HG03342 (cell line): ENCODE measurements at regions not wholly inside any gene's neighbourhood (a gene's known extent, or its start where the extent isn't known, plus 50 kb on each side); places are given as distances from the start of the nearest gene placed in this dataset.
"Not testable (repeated sequence)": the region's sequence is repeated elsewhere in the genome, so short reads cannot be mapped to it uniquely, and the experiment has no call there.

Experiments
- ATAC-seq: cut with Tn5 transposase; IDR thresholded peaks from one replicate; pipeline ENCODE4 v1.9.1; 2021; ENCODE audit warnings: mild to moderate bottlenecking, moderate library complexity; ENCODE audit not compliant: unreplicated experiment

- no peak for ATAC-seq
Observed at GRCh38 chr16:77060614-77061013, 130.4 kb upstream of the MON1B start.

- ATAC-seq: no peak
Observed at GRCh38 chr16:77062878-77063675, 127.9 kb upstream of the MON1B start.

DNA sequence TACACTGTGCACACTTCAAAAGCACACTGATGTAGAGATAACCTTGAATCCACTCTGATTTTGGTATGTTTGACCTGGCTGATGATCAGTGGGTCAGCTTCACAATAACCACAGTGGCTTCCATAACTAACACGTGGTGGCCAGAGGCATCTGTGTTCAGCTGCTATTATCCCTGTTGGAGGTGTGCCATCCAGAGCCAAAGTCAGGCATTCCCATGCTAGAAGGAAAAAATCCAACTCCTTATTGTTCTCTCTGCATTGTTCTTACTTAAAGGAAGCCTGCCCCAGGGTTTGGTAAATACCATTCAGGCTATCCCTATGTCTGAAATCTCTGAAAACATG is 127.3 kb upstream of the MON1B start:
- ATAC-seq: no peak

GRCh38 chr16:77064037-77064436 is 127.0 kb upstream of the MON1B start:
- no peak for ATAC-seq

DNA sequence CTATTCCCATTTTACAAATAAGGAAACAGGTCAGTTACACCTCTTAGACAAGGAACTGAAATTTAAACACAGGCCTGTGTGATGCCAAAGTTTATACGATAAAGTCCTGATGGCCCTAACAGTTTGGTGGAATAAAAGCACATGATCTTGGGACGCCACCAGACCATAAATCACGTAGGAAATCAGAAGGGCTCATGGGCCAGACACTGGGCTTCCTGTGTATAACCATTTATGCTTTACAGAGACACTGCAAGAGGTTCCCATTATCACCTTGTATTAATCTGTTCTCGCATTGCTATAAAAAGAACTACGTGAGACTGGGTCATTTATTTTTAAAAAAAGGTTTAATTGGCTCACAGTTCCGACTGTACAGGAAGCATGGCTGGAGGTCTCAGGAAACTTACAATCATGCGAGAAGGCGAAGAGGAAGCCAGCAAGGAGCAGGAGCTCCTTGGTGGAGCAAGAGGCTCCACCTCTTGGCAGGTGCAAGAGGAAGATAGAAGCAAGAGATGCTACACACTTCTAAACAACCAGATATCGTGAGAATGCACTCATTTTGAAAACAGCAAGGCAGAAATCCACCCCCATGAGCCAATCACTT is 124.0 kb upstream of the MON1B start:
- no peak for ATAC-seq

GRCh38 chr16:77067900-77068299 is 123.1 kb upstream of the MON1B start:
- ATAC-seq: no peak

- ATAC-seq: no peak
Observed at GRCh38 chr16:77068402-77068801, 122.6 kb upstream of the MON1B start.

- no peak for ATAC-seq
Observed at GRCh38 chr16:77069929-77070328, 121.1 kb upstream of the MON1B start.

DNA sequence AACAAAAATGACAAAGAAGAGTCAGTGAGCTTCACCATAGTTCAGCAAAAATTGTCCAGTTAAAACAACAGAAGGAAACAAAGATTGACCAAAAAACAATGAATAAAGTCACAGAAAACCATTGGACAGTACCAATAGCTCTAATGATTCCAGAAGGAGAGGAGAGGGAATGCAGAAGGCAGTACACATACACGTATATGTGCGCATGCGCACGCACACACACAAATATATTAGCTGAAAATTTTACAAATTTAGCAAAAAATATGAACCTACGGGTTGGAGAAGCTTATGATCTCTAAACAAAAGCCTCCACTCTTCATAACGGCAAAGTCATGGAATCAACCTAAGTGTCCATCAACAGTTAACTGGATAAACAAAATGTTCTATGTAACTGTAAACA is 120.3 kb upstream of the MON1B start:
- no peak for ATAC-seq

- no peak for ATAC-seq
Observed at GRCh38 chr16:77076839-77077238, 114.2 kb upstream of the MON1B start.

- ATAC-seq: no peak
Observed at GRCh38 chr16:77077256-77077922, 113.6 kb upstream of the MON1B start.

GRCh38 chr16:77085981-77086380 is 105.0 kb upstream of the MON1B start:
- no peak for ATAC-seq

- no peak for ATAC-seq
Observed at GRCh38 chr16:77090062-77090461, 100.9 kb upstream of the MON1B start.

GRCh38 chr16:77093309-77093708 is 97.7 kb upstream of the MON1B start:
- ATAC-seq: no peak

DNA sequence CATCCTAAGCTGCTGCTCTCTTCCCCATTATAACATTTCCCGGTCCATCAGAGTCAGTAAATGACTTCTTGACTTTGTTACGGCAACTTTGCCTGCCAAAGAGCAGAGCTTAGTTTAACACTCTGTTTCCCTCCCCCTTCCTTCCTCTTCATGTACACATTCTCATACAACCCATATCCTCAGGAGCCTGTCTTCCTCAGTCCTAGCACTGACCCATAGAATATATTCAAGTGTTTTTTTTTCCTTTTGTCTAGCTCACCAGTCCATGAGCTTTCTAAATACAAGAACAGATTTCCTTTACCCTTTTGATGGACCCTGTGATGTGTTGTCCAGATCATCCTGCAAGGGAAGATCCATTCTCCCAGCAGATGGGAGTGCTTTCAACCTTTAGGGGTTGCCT is 97.0 kb upstream of the MON1B start:
- no peak for ATAC-seq

- no peak for ATAC-seq
Observed at GRCh38 chr16:77111056-77111565, 79.9 kb upstream of the MON1B start.

- ATAC-seq: no peak
Observed at GRCh38 chr16:77112746-77113145, 78.2 kb upstream of the MON1B start.

DNA sequence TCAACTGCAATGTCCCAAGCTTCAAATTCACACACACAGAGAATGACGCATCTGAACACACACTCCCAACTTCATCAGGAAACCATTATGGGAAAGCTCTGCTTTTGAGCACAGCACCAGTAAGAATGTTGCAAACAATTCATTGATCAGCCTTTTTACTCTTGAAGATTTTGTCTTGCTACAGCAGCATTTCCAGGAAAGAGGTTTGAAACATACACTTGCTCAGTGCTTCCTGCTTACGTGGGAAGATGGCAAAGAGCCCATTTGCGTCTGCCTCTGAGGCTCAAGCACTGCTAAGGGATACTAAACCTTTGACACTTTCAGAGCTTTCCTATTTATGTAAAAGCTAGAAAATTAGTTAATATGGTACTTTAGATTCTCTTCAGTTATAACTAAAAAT is 77.2 kb upstream of the MON1B start:
- ATAC-seq: no peak

DNA sequence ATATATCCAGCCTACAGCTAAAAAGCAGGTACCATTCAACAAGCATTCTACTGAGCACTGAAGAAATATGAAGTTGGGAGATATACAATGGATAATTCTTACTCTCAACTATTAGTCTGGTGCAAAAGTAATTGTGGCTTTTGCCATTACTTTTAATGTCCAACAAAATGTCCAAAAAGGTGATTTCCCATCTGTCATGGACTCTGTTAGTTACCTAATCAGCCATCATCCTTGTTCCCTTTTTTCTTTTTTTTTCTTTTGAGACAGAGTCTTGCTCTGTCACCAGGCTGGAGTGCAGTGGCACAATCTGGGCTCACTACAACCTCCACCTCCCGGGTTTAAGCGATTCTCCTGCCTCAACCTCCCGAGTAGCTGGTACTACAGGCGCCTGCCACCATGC is 76.6 kb upstream of the MON1B start:
- ATAC-seq: not testable (repeated sequence)

DNA sequence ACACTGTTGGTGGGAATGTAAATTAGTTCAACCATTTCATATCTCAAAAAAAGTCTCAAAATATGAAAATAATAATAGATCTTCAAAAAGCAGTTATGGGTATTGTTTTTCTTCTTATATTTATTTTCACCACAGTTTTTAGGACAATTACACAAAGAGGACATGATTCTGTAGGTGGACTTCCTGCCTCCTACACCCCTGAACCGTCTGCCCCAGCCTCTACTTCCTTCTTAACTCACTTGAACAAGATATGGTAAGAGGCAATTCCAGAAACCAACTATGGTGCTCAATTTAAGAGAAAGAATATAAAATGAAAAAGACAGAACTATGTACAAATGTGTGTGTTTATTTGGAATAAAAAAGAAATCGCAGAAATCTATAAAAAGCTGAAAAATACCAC is 74.1 kb upstream of the MON1B start:
- ATAC-seq: no peak

DNA sequence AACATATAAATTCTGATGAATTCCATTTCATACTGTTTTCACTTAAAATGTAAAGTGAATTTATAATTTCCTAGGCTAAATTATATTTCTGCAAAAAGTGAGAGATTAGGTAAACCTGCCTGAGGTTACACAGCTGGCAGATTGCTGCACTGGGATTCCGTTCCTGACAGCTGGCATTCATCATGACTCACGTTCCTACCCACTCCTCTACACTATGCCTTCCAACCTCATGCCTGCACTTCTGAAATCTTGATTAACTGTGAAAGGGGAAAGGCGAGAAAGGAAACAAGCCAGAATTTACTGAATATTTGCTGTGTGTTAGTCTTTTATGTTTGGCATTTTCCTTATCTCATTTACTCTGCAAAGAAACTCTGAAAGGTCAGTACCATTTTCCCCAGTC is 73.3 kb upstream of the MON1B start:
- no peak for ATAC-seq

GRCh38 chr16:77131398-77131797 is 59.6 kb upstream of the MON1B start:
- no peak for ATAC-seq
